ENCODE measurements at regions not wholly inside any gene's neighbourhood (a gene's known extent, or its start where the extent isn't known, plus 50 kb on each side); places are given as distances from the start of the nearest gene placed in this dataset.
"Not testable (repeated sequence)": the region's sequence is repeated elsewhere in the genome, so short reads cannot be mapped to it uniquely, and the experiment has no call there.

GRCh38 chr2:142315346-142315745 lies 184.5 kb upstream of the LRP1B start:
- no peak for DNase-seq

DNA sequence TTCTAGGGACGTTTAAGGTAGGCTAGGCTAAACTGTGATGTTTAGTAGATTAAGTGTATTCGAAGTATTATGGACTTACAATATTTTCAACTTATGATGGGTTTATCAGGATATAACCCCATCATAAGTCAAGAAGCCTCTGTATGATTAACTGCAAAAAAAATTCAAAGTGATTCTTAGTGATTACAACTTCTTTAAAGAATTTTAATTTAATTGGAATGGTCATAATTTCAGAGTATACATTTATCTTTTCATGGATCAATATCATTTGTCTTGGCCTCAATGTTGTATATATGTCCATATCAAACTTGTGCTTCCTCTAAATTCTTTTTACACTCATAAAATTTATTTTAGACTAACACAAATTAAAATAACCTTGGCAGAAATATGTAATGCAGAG lies 183.3 kb upstream of the LRP1B start:
- no peak for DNase-seq

GRCh38 chr2:142310530-142310929 lies 179.7 kb upstream of the LRP1B start:
- DNase-seq, result no peak

GRCh38 chr2:142308744-142309143 lies 177.9 kb upstream of the LRP1B start:
- DNase-seq, result no peak

DNA sequence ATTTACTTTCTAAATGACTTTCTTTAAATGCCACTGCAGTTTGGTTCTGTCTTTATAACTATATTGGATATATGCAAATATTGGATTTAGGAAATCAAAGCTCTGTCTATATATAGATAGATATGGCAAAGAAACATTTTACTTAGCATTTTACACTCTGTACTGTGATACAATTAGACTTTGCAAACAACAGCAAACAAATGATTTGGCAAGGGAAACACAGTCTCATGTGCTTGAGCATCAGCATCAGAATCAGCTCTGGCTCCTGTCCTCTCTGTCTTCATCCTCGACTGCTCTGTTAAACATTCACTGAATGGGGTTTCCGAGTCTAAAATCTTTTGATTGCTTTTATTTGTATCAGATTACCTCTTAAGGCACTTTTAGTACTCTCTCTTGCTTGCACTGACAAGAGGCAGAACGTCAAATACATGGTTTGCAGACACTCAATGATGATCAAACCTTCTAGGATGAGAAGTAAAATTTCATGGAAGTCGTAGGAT lies 176.8 kb upstream of the LRP1B start:
- DNase-seq, result no peak

- DNase-seq, result no peak
These were observed 176.3 kb upstream of the LRP1B start for GRCh38 chr2:142307086-142307485.

DNA sequence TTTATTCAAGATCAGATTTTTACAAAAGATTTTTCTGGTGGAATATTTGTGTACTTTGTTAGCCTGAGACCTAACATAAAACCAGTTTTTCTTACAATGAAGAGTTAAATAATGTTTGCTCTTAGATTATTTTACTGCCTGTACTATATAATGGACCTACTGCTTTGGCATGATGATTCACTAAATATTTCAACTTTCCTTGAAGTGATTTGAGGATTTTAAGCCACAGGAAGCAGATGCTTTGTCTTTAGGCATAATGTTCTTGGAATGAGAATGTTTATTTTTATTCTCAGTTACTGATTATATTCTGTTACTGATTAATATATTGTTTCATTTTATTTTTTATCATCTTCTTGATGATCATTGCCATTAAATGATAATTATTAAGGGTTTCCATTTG lies 175.3 kb upstream of the LRP1B start:
- DNase-seq, result no peak

DNA sequence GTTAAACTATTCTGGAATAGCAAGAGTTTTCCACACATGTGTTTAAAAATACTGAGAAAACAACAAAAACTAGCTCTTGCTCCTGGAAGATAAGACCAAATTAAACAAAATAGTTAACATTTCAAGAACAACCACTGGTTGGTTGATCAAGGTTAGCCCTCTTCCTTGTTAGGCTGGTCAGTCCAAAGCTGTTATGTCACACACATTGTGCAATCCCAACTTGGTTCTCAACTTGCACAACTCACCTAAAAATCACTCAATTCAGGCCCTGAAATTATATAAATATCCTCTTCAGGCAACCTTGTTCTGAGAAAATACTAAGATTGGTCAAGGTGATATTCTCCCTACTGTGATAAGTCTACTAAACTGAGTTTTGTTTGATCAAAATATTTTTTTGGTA lies 169.7 kb upstream of the LRP1B start:
- no peak for DNase-seq

- DNase-seq, result no peak
These were observed 168.2 kb upstream of the LRP1B start for GRCh38 chr2:142299021-142299420.

DNA sequence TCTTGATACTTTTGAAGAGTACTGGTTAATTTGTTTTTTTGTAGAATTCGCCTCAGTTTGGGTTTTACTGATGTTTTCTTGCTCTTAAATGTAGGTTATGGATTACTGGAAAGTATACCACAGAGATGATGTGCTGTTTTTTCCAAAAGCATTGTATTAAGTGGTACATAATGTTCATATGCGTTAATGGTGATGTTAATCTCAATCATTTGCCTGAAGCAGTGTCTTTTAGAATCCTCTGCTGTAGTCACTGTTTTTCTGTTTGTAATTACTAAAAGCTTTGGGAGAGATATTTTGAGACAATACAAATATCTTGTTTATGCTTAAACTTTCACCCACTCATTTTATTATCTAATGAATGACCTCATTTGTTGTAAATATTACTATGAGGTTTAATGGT lies 163.4 kb upstream of the LRP1B start:
- DNase-seq, result no peak

DNA sequence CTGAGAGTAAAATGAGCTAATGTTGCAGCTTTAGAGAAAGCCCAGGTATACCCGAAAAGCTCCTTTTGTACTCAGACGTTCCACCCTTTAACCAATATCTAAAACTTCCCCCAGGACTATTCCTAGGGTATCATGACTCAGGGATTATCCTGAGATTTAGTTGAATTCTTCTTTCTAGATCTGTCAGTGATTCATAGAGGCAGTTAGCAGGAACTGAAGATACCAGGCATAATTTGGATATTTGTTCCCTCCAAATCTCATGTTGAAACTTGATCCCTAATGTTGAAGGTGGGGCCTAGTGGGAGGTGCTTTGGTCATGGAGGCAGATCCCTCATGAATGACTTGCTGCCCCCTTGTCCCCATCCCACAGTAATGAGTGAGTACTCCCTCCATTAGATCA lies 161.2 kb upstream of the LRP1B start:
- no peak for DNase-seq

- no peak for DNase-seq
These were observed 160.1 kb upstream of the LRP1B start for GRCh38 chr2:142290931-142291330.

- DNase-seq, result no peak
These were observed 155.8 kb upstream of the LRP1B start for GRCh38 chr2:142286618-142287017.

- DNase-seq, result no peak
These were observed 154.7 kb upstream of the LRP1B start for GRCh38 chr2:142285480-142285879.

- not testable (repeated sequence) for DNase-seq
These were observed 153.5 kb upstream of the LRP1B start for GRCh38 chr2:142284336-142284735.

DNA sequence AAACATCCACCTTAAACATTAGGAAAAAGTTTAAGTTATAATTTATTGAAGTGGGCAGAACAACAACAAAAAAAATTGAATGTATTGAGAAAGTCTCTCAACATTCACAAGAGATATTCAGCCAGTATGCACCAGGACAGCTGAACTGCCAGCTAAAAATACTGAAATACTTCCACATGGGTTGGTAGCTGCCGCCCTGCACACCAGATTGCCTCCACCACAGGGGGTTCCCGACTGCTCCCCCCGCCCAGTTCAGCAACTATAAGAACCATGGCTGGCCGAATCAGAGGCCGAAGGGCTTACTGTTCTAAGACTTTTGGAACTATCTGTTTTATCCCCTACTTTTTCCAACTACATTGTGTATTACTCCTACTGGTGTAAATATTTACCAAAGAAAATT lies 150.0 kb upstream of the LRP1B start:
- no peak for DNase-seq

- no peak for DNase-seq
These were observed 140.2 kb upstream of the LRP1B start for GRCh38 chr2:142270990-142271389.

DNA sequence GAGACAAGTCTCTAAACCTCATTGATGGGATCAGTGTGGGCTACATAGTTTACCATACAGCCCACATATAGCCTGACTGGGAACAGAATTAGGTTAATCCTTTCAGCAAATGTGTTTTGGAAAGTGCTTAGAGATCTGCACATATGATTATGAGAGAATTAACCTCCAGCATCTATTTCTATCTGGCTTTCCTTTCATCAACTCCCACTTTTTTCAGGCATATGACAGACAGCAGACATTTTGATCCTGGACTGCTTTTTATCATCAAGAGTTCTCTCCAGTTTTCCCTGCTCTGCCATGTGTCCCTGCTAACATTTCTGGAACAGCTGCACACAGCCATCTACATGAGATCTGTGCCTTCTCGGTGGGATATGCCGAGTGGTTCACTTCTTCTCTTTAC lies 139.5 kb upstream of the LRP1B start:
- no peak for DNase-seq

GRCh38 chr2:142259356-142259755 lies 128.5 kb upstream of the LRP1B start:
- no peak for DNase-seq

GRCh38 chr2:142254031-142254430 lies 123.2 kb upstream of the LRP1B start:
- no peak for DNase-seq

- DNase-seq, result no peak
These were observed 110.2 kb upstream of the LRP1B start for GRCh38 chr2:142241016-142241415.

- DNase-seq, result no peak
These were observed 105.4 kb upstream of the LRP1B start for GRCh38 chr2:142236181-142236580.

- no peak for DNase-seq
These were observed 103.9 kb upstream of the LRP1B start for GRCh38 chr2:142234741-142235140.

- DNase-seq, result no peak
These were observed 92.5 kb upstream of the LRP1B start for GRCh38 chr2:142223309-142223708.

- no peak for DNase-seq
These were observed 91.9 kb upstream of the LRP1B start for GRCh38 chr2:142222715-142223114.

DNA sequence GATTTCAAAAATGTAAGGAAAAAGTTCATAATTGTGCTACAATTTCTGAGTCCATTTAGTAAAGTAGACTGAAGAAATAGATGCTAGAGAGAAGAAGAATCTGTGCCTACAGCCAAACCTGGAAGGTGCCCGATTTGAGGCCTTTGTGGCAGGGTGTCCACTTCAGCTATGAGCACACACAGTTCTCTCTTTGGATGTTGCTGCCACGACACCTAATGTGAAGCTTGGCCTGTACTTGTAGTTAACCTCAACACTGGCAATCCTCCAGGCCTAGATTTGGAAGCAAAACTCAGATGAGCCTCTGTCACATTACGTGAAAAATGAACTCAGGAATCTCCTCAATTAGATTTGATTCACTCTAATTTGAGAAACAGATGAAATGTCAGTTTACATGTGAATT lies 90.1 kb upstream of the LRP1B start:
- DNase-seq, result no peak

Data from CD4-positive, alpha-beta T cell treated with Interleukin-21 for 1 hour (primary cell).